HG03025 (cell line): ENCODE measurements at regions not wholly inside any gene's neighbourhood (a gene's known extent, or its start where the extent isn't known, plus 50 kb on each side); places are given as distances from the start of the nearest gene placed in this dataset.
"Not testable (repeated sequence)": the region's sequence is repeated elsewhere in the genome, so short reads cannot be mapped to it uniquely, and the experiment has no call there.

Experiments used
- ATAC-seq: cut with Tn5 transposase; IDR thresholded peaks from one replicate; pipeline ENCODE4 v1.9.1; 2021; ENCODE audit warnings: mild to moderate bottlenecking, moderate library complexity; ENCODE audit not compliant: unreplicated experiment, low FRiP score

GRCh38 chr3:181289306-181289705 lies 299.8 kb upstream of the DNAJC19 start:
- ATAC-seq = no peak

- no peak for ATAC-seq
Measured at GRCh38 chr3:181288145-181288544, 298.6 kb upstream of the DNAJC19 start.

- no peak for ATAC-seq
Measured at GRCh38 chr3:181279239-181279565, 289.7 kb upstream of the DNAJC19 start.

- no peak for ATAC-seq
Measured at GRCh38 chr3:181278468-181279238, 289.1 kb upstream of the DNAJC19 start.

GRCh38 chr3:181276358-181276896 lies 286.9 kb upstream of the DNAJC19 start:
- no peak for ATAC-seq

- no peak for ATAC-seq
Measured at GRCh38 chr3:181274025-181274424, 284.5 kb upstream of the DNAJC19 start.

- no peak for ATAC-seq
Measured at GRCh38 chr3:181267312-181267711, 277.8 kb upstream of the DNAJC19 start.

- no peak for ATAC-seq
Measured at GRCh38 chr3:181265750-181266333, 276.3 kb upstream of the DNAJC19 start.

- no peak for ATAC-seq
Measured at GRCh38 chr3:181264486-181264885, 274.9 kb upstream of the DNAJC19 start.

GRCh38 chr3:181253796-181254195 lies 264.3 kb upstream of the DNAJC19 start:
- no peak for ATAC-seq

GRCh38 chr3:181252631-181253030 lies 263.1 kb upstream of the DNAJC19 start:
- no peak for ATAC-seq

- no peak for ATAC-seq
Measured at GRCh38 chr3:181250714-181251113, 261.2 kb upstream of the DNAJC19 start.

GRCh38 chr3:181239441-181239840 lies 249.9 kb upstream of the DNAJC19 start:
- no peak for ATAC-seq

GRCh38 chr3:181230258-181230657 lies 240.7 kb upstream of the DNAJC19 start:
- no peak for ATAC-seq

GRCh38 chr3:181213347-181213746 lies 223.8 kb upstream of the DNAJC19 start:
- ATAC-seq = no peak

GRCh38 chr3:181212271-181212670 lies 222.7 kb upstream of the DNAJC19 start:
- no peak for ATAC-seq

GRCh38 chr3:181210275-181210674 lies 220.7 kb upstream of the DNAJC19 start:
- ATAC-seq = no peak

- no peak for ATAC-seq
Measured at GRCh38 chr3:181189556-181189955, 200.0 kb upstream of the DNAJC19 start.

- ATAC-seq = no peak
Measured at GRCh38 chr3:181183764-181184163, 194.2 kb upstream of the DNAJC19 start.

- not testable (repeated sequence) for ATAC-seq
Measured at GRCh38 chr3:181183057-181183456, 193.5 kb upstream of the DNAJC19 start.

- no peak for ATAC-seq
Measured at GRCh38 chr3:181178991-181179390, 189.5 kb upstream of the DNAJC19 start.

GRCh38 chr3:181176601-181177000 lies 187.1 kb upstream of the DNAJC19 start:
- ATAC-seq = no peak
